HEK293 (cell line): ENCODE measurements at regions not wholly inside any gene's neighbourhood (a gene's known extent, or its start where the extent isn't known, plus 50 kb on each side); places are given as distances from the start of the nearest gene placed in this dataset.

Source experiments
- BCL11A ChIP-seq: fragments of 450-650 bp; formaldehyde crosslinking; IDR thresholded peaks from 2 replicates; pipeline ENCODE4 v1.5.1; 2016; ENCODE audit warnings: low read depth, missing biosample characterization, missing genetic modification characterization
- BCL11B ChIP-seq: fragments of 450-650 bp; formaldehyde crosslinking; IDR thresholded peaks from 2 replicates; pipeline ENCODE4 v1.5.1; 2016; ENCODE audit warnings: low read depth, missing biosample characterization, missing genetic modification characterization
- EGR2 ChIP-seq: fragments of 450-650 bp; formaldehyde crosslinking; IDR thresholded peaks from 2 replicates; pipeline ENCODE4 v1.5.1; 2016; ENCODE audit warnings: low read depth, missing biosample characterization, missing genetic modification characterization
- KLF9 ChIP-seq: fragments of 450-650 bp; formaldehyde crosslinking; IDR thresholded peaks from 2 replicates; pipeline ENCODE4 v1.5.1; 2016; ENCODE audit warnings: missing biosample characterization, missing genetic modification characterization, low read depth
- MYNN ChIP-seq: fragments of 450-650 bp; formaldehyde crosslinking; IDR thresholded peaks from 2 replicates; pipeline ENCODE4 v1.5.1; 2016; ENCODE audit warnings: missing biosample characterization, missing genetic modification characterization, borderline replicate concordance
- OSR2 ChIP-seq: fragments of 450-650 bp; formaldehyde crosslinking; IDR thresholded peaks from 2 replicates; pipeline ENCODE4 v1.5.1; 2016; ENCODE audit warnings: missing biosample characterization, missing genetic modification characterization
- SCRT1 ChIP-seq: fragments of 450-650 bp; formaldehyde crosslinking; IDR thresholded peaks from 2 replicates; pipeline ENCODE4 v1.5.1; 2016; ENCODE audit warnings: missing biosample characterization, missing genetic modification characterization, borderline replicate concordance
- SCRT2 ChIP-seq: fragments of 450-650 bp; formaldehyde crosslinking; IDR thresholded peaks from 2 replicates; pipeline ENCODE4 v1.5.1; 2016; ENCODE audit warnings: missing biosample characterization, missing genetic modification characterization
- SETDB1 ChIP-seq: IDR thresholded peaks from one replicate; pipeline ENCODE4 v1.6.1; 2017; ENCODE audit warnings: mild to moderate bottlenecking, low read length, moderate library complexity, mixed read lengths; ENCODE audit not compliant: insufficient read length
- YY1 ChIP-seq: fragments of 450-650 bp; formaldehyde crosslinking; IDR thresholded peaks from 2 replicates; pipeline ENCODE4 v1.5.1; 2018; ENCODE audit warnings: missing biosample characterization, missing genetic modification characterization
- ZNF10 ChIP-seq: fragments of 450-650 bp; formaldehyde crosslinking; IDR thresholded peaks from 2 replicates; pipeline ENCODE4 v1.5.1; 2017; ENCODE audit warnings: missing biosample characterization, missing genetic modification characterization
- ZNF132 ChIP-seq: fragments of 450-650 bp; formaldehyde crosslinking; IDR thresholded peaks from 2 replicates; pipeline ENCODE4 v1.5.1; 2017; ENCODE audit warnings: missing biosample characterization, missing genetic modification characterization, borderline replicate concordance
- ZNF146 ChIP-seq: fragments of 450-650 bp; formaldehyde crosslinking; IDR thresholded peaks from 2 replicates; pipeline ENCODE4 v1.5.1; 2016; ENCODE audit warnings: missing biosample characterization, missing genetic modification characterization
- ZNF184 ChIP-seq: fragments of 450-650 bp; IDR thresholded peaks from 2 replicates; pipeline ENCODE4 v1.5.1; 2018; ENCODE audit warnings: missing biosample characterization, mild to moderate bottlenecking, missing genetic modification characterization
- ZNF24 ChIP-seq: fragments of 450-650 bp; formaldehyde crosslinking; IDR thresholded peaks from 2 replicates; pipeline ENCODE4 v1.5.1; 2016; ENCODE audit warnings: missing biosample characterization, missing genetic modification characterization
- ZNF274 ChIP-seq, 2 experiments: fragments of 200-500 bp in 1 of 2; fragments of 450-650 bp in 1 of 2; sonication (Bioruptor generic) in 1 of 2; formaldehyde crosslinking in 1 of 2; IDR thresholded peaks; 2 replicates each; pipeline versions ENCODE4 v1.5.1 to v1.6.1; 2014 to 2016; ENCODE audit warnings: borderline replicate concordance in 1 of 2, inconsistent platforms in 1 of 2, low read length in 1 of 2, missing biosample characterization in 1 of 2, missing genetic modification characterization in 1 of 2
- ZNF350 ChIP-seq: fragments of 450-650 bp; formaldehyde crosslinking; IDR thresholded peaks from 2 replicates; pipeline ENCODE4 v1.5.0; 2017; ENCODE audit warnings: missing biosample characterization, mild to moderate bottlenecking, missing genetic modification characterization
- ZNF391 ChIP-seq: fragments of 450-650 bp; formaldehyde crosslinking; IDR thresholded peaks from 2 replicates; pipeline ENCODE4 v1.5.1; 2016; ENCODE audit warnings: low read depth, missing biosample characterization, missing genetic modification characterization, borderline replicate concordance
- ZNF426 ChIP-seq: fragments of 450-650 bp; formaldehyde crosslinking; IDR thresholded peaks from 2 replicates; pipeline ENCODE4 v1.5.1; 2017; ENCODE audit warnings: missing biosample characterization, missing genetic modification characterization, mild to moderate bottlenecking, inconsistent platforms, moderate library complexity
- ZNF544 ChIP-seq: fragments of 450-650 bp; formaldehyde crosslinking; IDR thresholded peaks from 2 replicates; pipeline ENCODE4 v1.5.0; 2017; ENCODE audit warnings: missing biosample characterization, missing genetic modification characterization
- ZNF626 ChIP-seq: fragments of 450-650 bp; sonication (Bioruptor Pico); formaldehyde crosslinking; IDR thresholded peaks from 2 replicates; pipeline ENCODE4 v1.5.1; 2018; ENCODE audit warnings: missing biosample characterization, missing genetic modification characterization, inconsistent platforms
- ZNF658 ChIP-seq: fragments of 450-650 bp; formaldehyde crosslinking; IDR thresholded peaks from 2 replicates; pipeline ENCODE4; 2016; ENCODE audit warnings: missing biosample characterization, missing genetic modification characterization
- ZNF660 ChIP-seq: fragments of 450-650 bp; IDR thresholded peaks from 2 replicates; pipeline ENCODE4 v1.5.1; 2018; ENCODE audit warnings: missing biosample characterization, mild to moderate bottlenecking, missing genetic modification characterization
- ZNF777 ChIP-seq: fragments of 450-650 bp; formaldehyde crosslinking; IDR thresholded peaks from 2 replicates; pipeline ENCODE4 v1.5.1; 2017; ENCODE audit warnings: missing biosample characterization, missing genetic modification characterization, borderline replicate concordance
- ZNF843 ChIP-seq: fragments of 450-650 bp; formaldehyde crosslinking; IDR thresholded peaks from 2 replicates; pipeline ENCODE4 v1.5.1; 2016; ENCODE audit warnings: missing biosample characterization, missing genetic modification characterization
- TF ChIP-seq, protein P1 (sequence below): fragments of 450-650 bp; formaldehyde crosslinking; IDR thresholded peaks from 2 replicates; pipeline ENCODE4 v1.5.1; 2016; ENCODE audit warnings: missing biosample characterization, missing genetic modification characterization
- TF ChIP-seq, protein P2 (sequence below): fragments of 450-650 bp; formaldehyde crosslinking; IDR thresholded peaks from 2 replicates; pipeline ENCODE4 v1.5.1; 2016; ENCODE audit warnings: missing biosample characterization, missing genetic modification characterization
- TF ChIP-seq, protein P3 (sequence below): fragments of 450-650 bp; formaldehyde crosslinking; IDR thresholded peaks from 2 replicates; pipeline ENCODE4 v1.5.1; 2016; ENCODE audit warnings: missing biosample characterization, missing genetic modification characterization
- TF ChIP-seq, protein P4 (sequence below): fragments of 450-650 bp; formaldehyde crosslinking; IDR thresholded peaks from 2 replicates; pipeline ENCODE4 v1.5.1; 2016; ENCODE audit warnings: missing biosample characterization, missing genetic modification characterization
- TF ChIP-seq, protein P5 (sequence below): fragments of 450-650 bp; formaldehyde crosslinking; IDR thresholded peaks from 2 replicates; pipeline ENCODE4 v1.5.1; 2016; ENCODE audit warnings: missing biosample characterization, missing genetic modification characterization, borderline replicate concordance

DNA sequence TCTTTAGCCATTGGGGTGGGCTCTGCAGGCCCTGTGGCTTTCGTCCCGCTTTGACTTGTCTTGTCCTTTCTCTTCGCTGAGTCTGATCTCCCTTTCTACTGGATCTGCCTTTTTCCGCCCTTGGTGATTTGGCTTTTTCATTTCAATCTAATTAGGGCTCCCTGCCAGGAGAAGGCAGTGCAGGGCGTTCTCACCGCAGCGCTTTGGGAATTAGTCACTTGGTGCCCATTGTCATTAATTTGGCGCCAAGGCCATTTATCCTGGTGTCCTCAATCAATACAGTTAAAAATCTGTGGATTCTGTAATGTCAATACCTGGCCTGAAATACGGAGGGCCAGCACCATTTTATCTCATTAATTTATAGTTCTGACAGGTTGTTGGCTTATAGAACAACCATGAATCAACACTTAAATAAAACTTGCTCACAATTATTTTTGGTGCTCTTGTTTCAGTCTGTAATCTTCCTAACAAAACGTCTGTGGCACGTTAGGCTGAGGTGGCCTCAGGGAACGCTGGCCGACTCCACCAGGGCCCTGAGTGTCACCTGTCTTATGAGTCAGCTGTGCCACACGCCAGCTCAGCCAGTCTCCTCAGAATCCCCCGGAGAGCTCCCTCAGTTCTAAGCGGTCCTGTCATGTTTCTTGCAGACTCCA, 115.7 kb downstream of the BEGAIN start (continued):
- TF ChIP-seq ZNF184 (tag by site-specific recombination) (no peak), SCRT1 (tag by site-specific recombination) (no peak), ZNF658 (tag by site-specific recombination) (no peak), YY1 (tag by site-specific recombination) (no peak), BCL11A (tag by site-specific recombination) (no peak), OSR2 (peak; percentile 51), BCL11B (tag by site-specific recombination) (no peak), ZNF777 (tag by site-specific recombination) (no peak), ZNF544 (tag by site-specific recombination) (no peak), ZNF660 (tag by site-specific recombination) (peak; percentile 68; the same call in 1 of the 2 replicates), ZNF132 (tag by site-specific recombination) (no peak), SETDB1 (no peak), KLF9 (no peak), EGR2 (tag by site-specific recombination) (no peak), ZNF391 (tag by site-specific recombination) (peak; percentile 18; the same call in 1 of the 2 replicates), ZNF843 (tag by site-specific recombination) (peak; percentile 88), ZNF626 (tag by site-specific recombination) (no peak), ZNF426 (tag by site-specific recombination) (no peak), MYNN (tag by site-specific recombination) (no peak), SCRT2 (peak; percentile 27; the same call in 1 of the 2 replicates), ZNF350 (tag by site-specific recombination) (no peak), ZNF274 (IDR thresholded peaks at IDR 0.05; ENCODE audit: low read length) (no peak), ZNF274 (tag by site-specific recombination; IDR thresholded peaks at IDR 0.05; ENCODE audit: borderline replicate concordance) (no peak), ZNF10 (tag by site-specific recombination) (no peak), ZNF24 (tag by site-specific recombination) (peak; percentile 60; the same call in 1 of the 2 replicates), ZNF146 (tag by site-specific recombination) (no peak)
- TF ChIP-seq, protein P1, sequence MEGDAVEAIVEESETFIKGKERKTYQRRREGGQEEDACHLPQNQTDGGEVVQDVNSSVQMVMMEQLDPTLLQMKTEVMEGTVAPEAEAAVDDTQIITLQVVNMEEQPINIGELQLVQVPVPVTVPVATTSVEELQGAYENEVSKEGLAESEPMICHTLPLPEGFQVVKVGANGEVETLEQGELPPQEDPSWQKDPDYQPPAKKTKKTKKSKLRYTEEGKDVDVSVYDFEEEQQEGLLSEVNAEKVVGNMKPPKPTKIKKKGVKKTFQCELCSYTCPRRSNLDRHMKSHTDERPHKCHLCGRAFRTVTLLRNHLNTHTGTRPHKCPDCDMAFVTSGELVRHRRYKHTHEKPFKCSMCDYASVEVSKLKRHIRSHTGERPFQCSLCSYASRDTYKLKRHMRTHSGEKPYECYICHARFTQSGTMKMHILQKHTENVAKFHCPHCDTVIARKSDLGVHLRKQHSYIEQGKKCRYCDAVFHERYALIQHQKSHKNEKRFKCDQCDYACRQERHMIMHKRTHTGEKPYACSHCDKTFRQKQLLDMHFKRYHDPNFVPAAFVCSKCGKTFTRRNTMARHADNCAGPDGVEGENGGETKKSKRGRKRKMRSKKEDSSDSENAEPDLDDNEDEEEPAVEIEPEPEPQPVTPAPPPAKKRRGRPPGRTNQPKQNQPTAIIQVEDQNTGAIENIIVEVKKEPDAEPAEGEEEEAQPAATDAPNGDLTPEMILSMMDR (tag by site-specific recombination), result no peak
- TF ChIP-seq, protein P2, sequence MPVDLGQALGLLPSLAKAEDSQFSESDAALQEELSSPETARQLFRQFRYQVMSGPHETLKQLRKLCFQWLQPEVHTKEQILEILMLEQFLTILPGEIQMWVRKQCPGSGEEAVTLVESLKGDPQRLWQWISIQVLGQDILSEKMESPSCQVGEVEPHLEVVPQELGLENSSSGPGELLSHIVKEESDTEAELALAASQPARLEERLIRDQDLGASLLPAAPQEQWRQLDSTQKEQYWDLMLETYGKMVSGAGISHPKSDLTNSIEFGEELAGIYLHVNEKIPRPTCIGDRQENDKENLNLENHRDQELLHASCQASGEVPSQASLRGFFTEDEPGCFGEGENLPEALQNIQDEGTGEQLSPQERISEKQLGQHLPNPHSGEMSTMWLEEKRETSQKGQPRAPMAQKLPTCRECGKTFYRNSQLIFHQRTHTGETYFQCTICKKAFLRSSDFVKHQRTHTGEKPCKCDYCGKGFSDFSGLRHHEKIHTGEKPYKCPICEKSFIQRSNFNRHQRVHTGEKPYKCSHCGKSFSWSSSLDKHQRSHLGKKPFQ (tag by site-specific recombination), result peak; percentile 50
- TF ChIP-seq, protein P3, sequence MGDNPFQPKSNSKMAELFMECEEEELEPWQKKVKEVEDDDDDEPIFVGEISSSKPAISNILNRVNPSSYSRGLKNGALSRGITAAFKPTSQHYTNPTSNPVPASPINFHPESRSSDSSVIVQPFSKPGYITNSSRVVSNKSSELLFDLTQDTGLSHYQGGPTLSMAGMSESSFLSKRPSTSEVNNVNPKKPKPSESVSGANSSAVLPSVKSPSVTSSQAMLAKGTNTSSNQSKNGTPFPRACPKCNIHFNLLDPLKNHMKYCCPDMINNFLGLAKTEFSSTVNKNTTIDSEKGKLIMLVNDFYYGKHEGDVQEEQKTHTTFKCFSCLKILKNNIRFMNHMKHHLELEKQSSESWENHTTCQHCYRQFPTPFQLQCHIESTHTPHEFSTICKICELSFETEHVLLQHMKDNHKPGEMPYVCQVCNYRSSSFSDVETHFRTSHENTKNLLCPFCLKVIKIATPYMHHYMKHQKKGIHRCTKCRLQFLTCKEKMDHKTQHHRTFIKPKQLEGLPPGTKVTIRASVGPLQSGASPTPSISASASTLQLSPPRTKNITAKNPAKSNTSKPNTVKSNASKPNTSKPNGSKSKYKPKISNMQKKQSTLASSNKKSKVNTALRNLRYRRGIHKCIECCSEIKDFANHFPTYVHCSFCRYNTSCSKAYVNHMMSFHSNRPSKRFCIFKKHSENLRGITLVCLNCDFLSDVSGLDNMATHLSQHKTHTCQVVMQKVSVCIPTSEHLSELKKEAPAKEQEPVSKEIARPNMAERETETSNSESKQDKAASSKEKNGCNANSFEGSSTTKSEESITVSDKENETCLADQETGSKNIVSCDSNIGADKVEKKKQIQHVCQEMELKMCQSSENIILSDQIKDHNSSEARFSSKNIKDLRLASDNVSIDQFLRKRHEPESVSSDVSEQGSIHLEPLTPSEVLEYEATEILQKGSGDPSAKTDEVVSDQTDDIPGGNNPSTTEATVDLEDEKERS (tag by site-specific recombination), result no peak
- TF ChIP-seq, protein P4, sequence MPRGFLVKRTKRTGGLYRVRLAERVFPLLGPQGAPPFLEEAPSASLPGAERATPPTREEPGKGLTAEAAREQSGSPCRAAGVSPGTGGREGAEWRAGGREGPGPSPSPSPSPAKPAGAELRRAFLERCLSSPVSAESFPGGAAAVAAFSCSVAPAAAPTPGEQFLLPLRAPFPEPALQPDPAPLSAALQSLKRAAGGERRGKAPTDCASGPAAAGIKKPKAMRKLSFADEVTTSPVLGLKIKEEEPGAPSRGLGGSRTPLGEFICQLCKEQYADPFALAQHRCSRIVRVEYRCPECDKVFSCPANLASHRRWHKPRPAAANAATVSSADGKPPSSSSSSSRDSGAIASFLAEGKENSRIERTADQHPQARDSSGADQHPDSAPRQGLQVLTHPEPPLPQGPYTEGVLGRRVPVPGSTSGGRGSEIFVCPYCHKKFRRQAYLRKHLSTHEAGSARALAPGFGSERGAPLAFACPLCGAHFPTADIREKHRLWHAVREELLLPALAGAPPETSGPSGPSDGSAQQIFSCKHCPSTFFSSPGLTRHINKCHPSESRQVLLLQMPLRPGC (tag by site-specific recombination), result peak; percentile 77
- TF ChIP-seq, protein P5, sequence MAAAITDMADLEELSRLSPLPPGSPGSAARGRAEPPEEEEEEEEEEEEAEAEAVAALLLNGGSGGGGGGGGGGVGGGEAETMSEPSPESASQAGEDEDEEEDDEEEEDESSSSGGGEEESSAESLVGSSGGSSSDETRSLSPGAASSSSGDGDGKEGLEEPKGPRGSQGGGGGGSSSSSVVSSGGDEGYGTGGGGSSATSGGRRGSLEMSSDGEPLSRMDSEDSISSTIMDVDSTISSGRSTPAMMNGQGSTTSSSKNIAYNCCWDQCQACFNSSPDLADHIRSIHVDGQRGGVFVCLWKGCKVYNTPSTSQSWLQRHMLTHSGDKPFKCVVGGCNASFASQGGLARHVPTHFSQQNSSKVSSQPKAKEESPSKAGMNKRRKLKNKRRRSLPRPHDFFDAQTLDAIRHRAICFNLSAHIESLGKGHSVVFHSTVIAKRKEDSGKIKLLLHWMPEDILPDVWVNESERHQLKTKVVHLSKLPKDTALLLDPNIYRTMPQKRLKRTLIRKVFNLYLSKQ (tag by site-specific recombination), result no peak
